Vagina (tissue), 2 donors: ENCODE measurements at regions not wholly inside any gene's neighbourhood (a gene's known extent, or its start where the extent isn't known, plus 50 kb on each side); places are given as distances from the start of the nearest gene placed in this dataset.

Source experiments
- CTCF ChIP-seq, 3 experiments: fragments of 450-650 bp in 2 of 3; fragments of 200-600 bp in 1 of 3; sonication (generic) in 1 of 3; IDR thresholded peaks; one replicate each; pipeline ENCODE4 v1.5.1; 2017 to 2019; ENCODE audit warnings: antibody characterized with exemption in 3 of 3, mild to moderate bottlenecking in 2 of 3, moderate library complexity in 2 of 3
- POLR2A ChIP-seq, 2 donors: fragments of 450-650 bp; IDR thresholded peaks; one replicate each; pipeline ENCODE4 v1.6.1; 2017; ENCODE audit warnings: antibody characterized with exemption in 2 of 2, mild to moderate bottlenecking in 2 of 2, moderate library complexity in 2 of 2
- POLR2AphosphoS5 ChIP-seq, 2 donors: sonication (generic); formaldehyde crosslinking; IDR thresholded peaks; one replicate each; pipeline ENCODE4 v1.9.0; 2017; ENCODE audit warnings: antibody characterized with exemption in 2 of 2, mild to moderate bottlenecking in 2 of 2, low read depth in 1 of 2; ENCODE audit not compliant: insufficient read depth in 1 of 2

GRCh38 chr13:59299584-59299983 lies 864.1 kb downstream of the DIAPH3 start:
- TF ChIP-seq CTCF (IDR thresholded peaks at IDR 0.05), result no peak
- no peak for TF ChIP-seq POLR2AphosphoS5 (IDR thresholded peaks at IDR 0.05; ENCODE audit: insufficient read depth in 1 of 2, low read depth in 1 of 2)
- no peak for TF ChIP-seq POLR2A (IDR thresholded peaks at IDR 0.05)
